Endothelial cell of umbilical vein (primary cell): ENCODE measurements at regions not wholly inside any gene's neighbourhood (a gene's known extent, or its start where the extent isn't known, plus 50 kb on each side); places are given as distances from the start of the nearest gene placed in this dataset.

ENCODE experiments used
- BruUV-seq: library from RNA; stranded (reverse); fragments of 400-500 nt; replicated peaks from 2 replicates; lab custom pipeline; 2021; lab: Mats Ljungman, UMichigan
- CTCF ChIA-PET: fragments of 300-600, 350-600 bp; sonication (Branson Sonifier 250); formaldehyde crosslinking; loops from one replicate; lab custom pipeline; 2021; ENCODE audit warnings: antibody characterized with exemption, inconsistent platforms; lab: Charles Lee
- POLR2A ChIA-PET: fragments of 300-600, 350-600 bp; sonication (Branson Sonifier 250); formaldehyde crosslinking; loops from one replicate; lab custom pipeline; 2021; ENCODE audit warnings: antibody characterized with exemption, inconsistent platforms; lab: Charles Lee
- DNase-seq: peaks from one replicate; pipeline ENCODE4 v3.0.0-alpha.2; 2011; ENCODE audit warnings: low read depth, low spot score
- FAIRE-seq: peaks from 2 replicates; lab custom pipeline; 2011; peaks lifted over from hg19 to GRCh38; lab: Jason Lieb, UNC
- H2AFZ ChIP-seq: 2 replicates; pipeline ENCODE4 v1.6.0; 2012; ENCODE audit warnings: low read depth, low read length, control low read depth, inconsistent platforms
- H3K27ac ChIP-seq: 2 replicates; pipeline ENCODE4 v1.5.1; 2011; ENCODE audit warnings: low read depth, mild to moderate bottlenecking, control low read depth, low read length, moderate library complexity; ENCODE audit not compliant: insufficient read depth
- H3K27me3 ChIP-seq, 2 experiments: 2 replicates each; pipeline versions ENCODE4 v1.6.0 to v1.6.1; 2011; ENCODE audit warnings: low read length in 2 of 2, mixed read lengths in 1 of 2; ENCODE audit not compliant: control insufficient read depth in 2 of 2, insufficient read depth in 2 of 2
- H3K36me3 ChIP-seq, 2 experiments: 2 replicates in 1 of 2; 3 replicates in 1 of 2; pipeline ENCODE4 v1.5.1; 2011; ENCODE audit warnings: low read length in 2 of 2, mild to moderate bottlenecking in 1 of 2, moderate library complexity in 1 of 2; ENCODE audit not compliant: control insufficient read depth in 2 of 2, insufficient read depth in 2 of 2; ENCODE audit errors: extremely low read depth in 1 of 2
- H3K4me1 ChIP-seq: 3 replicates; pipeline ENCODE4 v1.5.1; 2011; ENCODE audit warnings: mild to moderate bottlenecking, low read length; ENCODE audit not compliant: control insufficient read depth, insufficient read depth; ENCODE audit errors: extremely low read depth
- H3K4me2 ChIP-seq: 2 replicates; pipeline ENCODE4 v1.6.1; 2011; ENCODE audit warnings: low read length, control low read depth, mixed read lengths; ENCODE audit not compliant: insufficient read depth
- H3K4me3 ChIP-seq, 3 experiments: fragments of 200-600 bp in 1 of 3; sonication (generic), shearing (Covaris generic) in 1 of 3; replicated peaks in 1 of 3; 2 replicates each; pipeline ENCODE4 v1.5.1; 2011 to 2016; ENCODE audit warnings: control low read depth in 3 of 3, low read length in 3 of 3, mild to moderate bottlenecking in 2 of 3, inconsistent platforms in 1 of 3, low read depth in 1 of 3, moderate library complexity in 1 of 3; ENCODE audit not compliant: insufficient read depth in 1 of 3
- H3K79me2 ChIP-seq: 2 replicates; pipeline ENCODE4 v1.6.0; 2012; ENCODE audit warnings: low read length, inconsistent platforms; ENCODE audit not compliant: control insufficient read depth, insufficient read depth
- H3K9ac ChIP-seq: replicated peaks from 2 replicates; pipeline ENCODE3; 2011; ENCODE audit warnings: low read length, control low read depth; ENCODE audit not compliant: insufficient read depth; ENCODE audit errors: extremely low read depth
- H3K9me1 ChIP-seq: replicated peaks from 3 replicates; pipeline ENCODE4 v1.6.0; 2011; ENCODE audit warnings: mild to moderate bottlenecking, low read length; ENCODE audit not compliant: control insufficient read depth, insufficient read depth; ENCODE audit errors: extremely low read depth
- H3K9me3 ChIP-seq: replicated peaks from 2 replicates; pipeline ENCODE4 v1.5.1; 2012; ENCODE audit warnings: low read length, inconsistent platforms; ENCODE audit not compliant: control insufficient read depth, insufficient read depth
- H4K20me1 ChIP-seq: replicated peaks from 2 replicates; pipeline ENCODE3; 2011; ENCODE audit warnings: mild to moderate bottlenecking, low read length; ENCODE audit not compliant: control insufficient read depth, insufficient read depth; ENCODE audit errors: extremely low read depth
- CTCF ChIP-seq, 2 donors: IDR thresholded peaks; 1 replicate in 1 of 2; 2 replicates in 1 of 2; pipeline ENCODE4 v1.5.1; 2011; ENCODE audit warnings: low read length in 2 of 2, mild to moderate bottlenecking in 2 of 2, moderate library complexity in 2 of 2, control low read depth in 1 of 2, inconsistent platforms in 1 of 2, low read depth in 1 of 2; ENCODE audit not compliant: insufficient read depth in 1 of 2; ENCODE audit errors: extremely low read depth in 1 of 2
- EZH2 ChIP-seq: IDR thresholded peaks from 2 replicates; pipeline ENCODE4 v1.6.1; 2012; ENCODE audit warnings: borderline replicate concordance, low read depth, mild to moderate bottlenecking, moderate library complexity, low read length, inconsistent platforms; ENCODE audit not compliant: severe bottlenecking
- FOS ChIP-seq: IDR thresholded peaks from 2 replicates; pipeline ENCODE4 v1.6.1; 2011; ENCODE audit warnings: mild to moderate bottlenecking, low read length, moderate library complexity, borderline replicate concordance; ENCODE audit not compliant: insufficient read depth
- GATA2 ChIP-seq: IDR thresholded peaks from 2 replicates; pipeline ENCODE4 v1.7.0; 2011; ENCODE audit warnings: low read depth, mild to moderate bottlenecking, moderate library complexity, mixed read lengths, low read length; ENCODE audit not compliant: insufficient read length, insufficient read depth
- JUN ChIP-seq: IDR thresholded peaks from 2 replicates; pipeline ENCODE4 v1.6.1; 2011; ENCODE audit warnings: borderline replicate concordance, low read depth; ENCODE audit not compliant: insufficient read length, insufficient read depth
- MAX ChIP-seq: IDR thresholded peaks from 2 replicates; pipeline ENCODE4 v1.6.1; 2011; ENCODE audit not compliant: insufficient read depth, insufficient read length
- POLR2A ChIP-seq: IDR thresholded peaks from 2 replicates; pipeline ENCODE4 v1.6.1; 2012; ENCODE audit warnings: low read depth, mild to moderate bottlenecking, control low read depth, low read length
- POLR2AphosphoS5 ChIP-seq: IDR thresholded peaks from 2 replicates; pipeline ENCODE4 v1.6.1; 2012; ENCODE audit warnings: low read depth, mild to moderate bottlenecking, control low read depth, low read length, moderate library complexity; ENCODE audit not compliant: insufficient read depth
- dilution Hi-C: fragments of 300-500 bp; cut with MboI; formaldehyde crosslinking; loops from one replicate; pipeline ENCODE4 v1.15.0; 2019; ENCODE audit warnings: low sequenced_read_pairs; ENCODE audit not compliant: extremely low pct_ligation_motif_present
- intact Hi-C: fragments of 100-400 bp; cut with micrococcal nuclease; formaldehyde crosslinking; loops from one replicate; pipeline ENCODE4 v1.10.0; 2022

DNA sequence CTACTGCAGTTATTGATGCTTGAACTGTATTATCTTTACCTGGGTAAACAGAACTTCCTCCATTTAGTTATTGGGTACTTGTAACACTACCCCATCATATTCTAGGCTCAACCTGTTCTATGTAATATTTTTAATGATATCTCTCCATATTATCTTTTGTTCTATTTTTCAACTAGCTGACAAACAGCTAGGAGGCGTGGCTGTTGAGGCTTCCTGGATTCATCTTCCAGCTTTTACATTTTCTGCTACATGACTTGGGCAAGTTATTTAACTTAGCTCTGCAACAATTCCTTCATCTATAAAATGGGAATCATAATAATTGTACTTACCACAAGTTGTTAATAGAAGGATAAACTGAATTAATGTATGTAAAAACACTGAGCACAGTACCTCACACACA, 349.3 kb downstream of the PTTG2 start:
- H3K9me1 ChIP-seq = no peaks in the 10 kb centered on the region
- H4K20me1 ChIP-seq = no peaks in the 10 kb centered on the region
- no peaks in the 10 kb centered on the region for H3K79me2 ChIP-seq
- DNase-seq (no peak), FAIRE-seq (no peak)
- BruUV-seq = no TSS peak
- H3K27ac ChIP-seq = no peak overlapping the region
- TF ChIP-seq JUN = no peak
- no peak for TF ChIP-seq POLR2A
- TF ChIP-seq GATA2 = no peak
- no peak for TF ChIP-seq POLR2AphosphoS5
- TF ChIP-seq EZH2 = no peak
- no peak for TF ChIP-seq MAX
- no peak for TF ChIP-seq CTCF (IDR thresholded peaks at IDR 0.05; ENCODE audit: extremely low read depth in 1 of 2, insufficient read depth in 1 of 2, low read depth in 1 of 2, low read length in 2 of 2)
- TF ChIP-seq FOS = no peak
- intact Hi-C loops (no loop called here), dilution Hi-C loops (no loop called here)
- no peaks in the 10 kb centered on the region for H3K27me3 ChIP-seq
- H3K36me3 ChIP-seq = no peaks in the 10 kb centered on the region
- H3K4me2 ChIP-seq = no peak overlapping the region
- H3K4me1 ChIP-seq = peaks cover 2% of the 10 kb centered on the region
- ChIA-PET CTCF (interaction anchor here (0.9 to 3.0 kb wide), 2 partner anchors 10 to 240 kb away, joined by 3 to 21 read pairs; no protein-coding TSS in a partner anchor), POLR2A (no interaction called here)
- H2AFZ ChIP-seq = no peak overlapping the region
- H3K9ac ChIP-seq = no peak overlapping the region
- H3K9me3 ChIP-seq = no peaks in the 10 kb centered on the region
- H3K4me3 ChIP-seq = no peak overlapping the region
